ENCODE measurements at regions not wholly inside any gene's neighbourhood (a gene's known extent, or its start where the extent isn't known, plus 50 kb on each side); places are given as distances from the start of the nearest gene placed in this dataset.

- Histone ChIP-seq H3K27me3 (replicated peaks; ENCODE audit: insufficient read depth, low read length) (no peaks in the 10 kb centered on the region), H3K36me3 (replicated peaks; ENCODE audit: insufficient read depth, low read length) (no peaks in the 10 kb centered on the region), H3K4me2 (ENCODE audit: low read depth, low read length) (no peak overlapping the region), H3K27ac (ENCODE audit: low read length) (no peak overlapping the region), H3K4me1 (ENCODE audit: low read length) (no peaks in the 10 kb centered on the region), H3F3A (ENCODE audit: insufficient read depth, low read length) (no peaks in the 10 kb centered on the region), H3K4me3 (ENCODE audit: low read length) (no peak overlapping the region), H3K9me2 (replicated peaks; ENCODE audit: insufficient read depth, low read length) (no peaks in the 10 kb centered on the region), H3K9ac (ENCODE audit: low read length) (no peak overlapping the region), H4K20me1 (ENCODE audit: insufficient read depth, low read length) (no peaks in the 10 kb centered on the region), H3K79me2 (ENCODE audit: low read length) (no peaks in the 10 kb centered on the region), H3K9me3 (replicated peaks; ENCODE audit: insufficient read depth, low read length) (no peaks in the 10 kb centered on the region), H2AFZ (ENCODE audit: low read length) (no peak overlapping the region)
- TF ChIP-seq EZH2 (optimal IDR thresholded peaks at IDR 0.05; ENCODE audit: low read depth, low read length) (no peak), EZH2phosphoT487 (IDR thresholded peaks at IDR 0.05; ENCODE audit: low read length) (no peak), CTCF (IDR thresholded peaks at IDR 0.05; ENCODE audit: low read length) (no peak)
- DNase-seq, result no peak
Measured at GRCh38 chr3:56985460-56985859, 75.0 kb upstream of the SPATA12 start.

GRCh38 chr3:56983427-56983826 lies 77.0 kb upstream of the SPATA12 start:
- Histone ChIP-seq H3K79me2 (ENCODE audit: low read length) (no peaks in the 10 kb centered on the region), H4K20me1 (ENCODE audit: insufficient read depth, low read length) (no peaks in the 10 kb centered on the region), H3K4me1 (ENCODE audit: low read length) (no peaks in the 10 kb centered on the region), H3K36me3 (replicated peaks; ENCODE audit: insufficient read depth, low read length) (no peaks in the 10 kb centered on the region), H3K4me3 (ENCODE audit: low read length) (no peak overlapping the region), H3K9me3 (replicated peaks; ENCODE audit: insufficient read depth, low read length) (no peaks in the 10 kb centered on the region), H3F3A (ENCODE audit: insufficient read depth, low read length) (no peaks in the 10 kb centered on the region), H3K27me3 (replicated peaks; ENCODE audit: insufficient read depth, low read length) (no peaks in the 10 kb centered on the region), H3K9ac (ENCODE audit: low read length) (no peak overlapping the region), H3K9me2 (replicated peaks; ENCODE audit: insufficient read depth, low read length) (no peaks in the 10 kb centered on the region), H3K4me2 (ENCODE audit: low read depth, low read length) (no peak overlapping the region), H2AFZ (ENCODE audit: low read length) (no peak overlapping the region), H3K27ac (ENCODE audit: low read length) (no peak overlapping the region)
- no peak for DNase-seq
- TF ChIP-seq EZH2phosphoT487 (IDR thresholded peaks at IDR 0.05; ENCODE audit: low read length), result no peak
- TF ChIP-seq CTCF (IDR thresholded peaks at IDR 0.05; ENCODE audit: low read length), result no peak
- TF ChIP-seq EZH2 (optimal IDR thresholded peaks at IDR 0.05; ENCODE audit: low read depth, low read length), result no peak

- H3K4me1 ChIP-seq (ENCODE audit: low read length), result no peaks in the 10 kb centered on the region
- no peak overlapping the region for H3K4me2 ChIP-seq (ENCODE audit: low read depth, low read length)
- H3K9ac ChIP-seq (ENCODE audit: low read length), result no peak overlapping the region
- no peaks in the 10 kb centered on the region for H3K27me3 ChIP-seq (replicated peaks; ENCODE audit: insufficient read depth, low read length)
- H3K9me2 ChIP-seq (replicated peaks; ENCODE audit: insufficient read depth, low read length), result no peaks in the 10 kb centered on the region
- H3K36me3 ChIP-seq (replicated peaks; ENCODE audit: insufficient read depth, low read length), result no peaks in the 10 kb centered on the region
- H3K79me2 ChIP-seq (ENCODE audit: low read length), result no peaks in the 10 kb centered on the region
- no peak for DNase-seq
- no peak overlapping the region for H3K27ac ChIP-seq (ENCODE audit: low read length)
- no peaks in the 10 kb centered on the region for H3K9me3 ChIP-seq (replicated peaks; ENCODE audit: insufficient read depth, low read length)
- TF ChIP-seq EZH2phosphoT487 (IDR thresholded peaks at IDR 0.05; ENCODE audit: low read length), result no peak
- no peak overlapping the region for H2AFZ ChIP-seq (ENCODE audit: low read length)
- no peaks in the 10 kb centered on the region for H3F3A ChIP-seq (ENCODE audit: insufficient read depth, low read length)
- H4K20me1 ChIP-seq (ENCODE audit: insufficient read depth, low read length), result no peaks in the 10 kb centered on the region
- no peak overlapping the region for H3K4me3 ChIP-seq (ENCODE audit: low read length)
Measured at GRCh38 chr3:56981445-56982230, 78.8 kb upstream of the SPATA12 start.

DNA sequence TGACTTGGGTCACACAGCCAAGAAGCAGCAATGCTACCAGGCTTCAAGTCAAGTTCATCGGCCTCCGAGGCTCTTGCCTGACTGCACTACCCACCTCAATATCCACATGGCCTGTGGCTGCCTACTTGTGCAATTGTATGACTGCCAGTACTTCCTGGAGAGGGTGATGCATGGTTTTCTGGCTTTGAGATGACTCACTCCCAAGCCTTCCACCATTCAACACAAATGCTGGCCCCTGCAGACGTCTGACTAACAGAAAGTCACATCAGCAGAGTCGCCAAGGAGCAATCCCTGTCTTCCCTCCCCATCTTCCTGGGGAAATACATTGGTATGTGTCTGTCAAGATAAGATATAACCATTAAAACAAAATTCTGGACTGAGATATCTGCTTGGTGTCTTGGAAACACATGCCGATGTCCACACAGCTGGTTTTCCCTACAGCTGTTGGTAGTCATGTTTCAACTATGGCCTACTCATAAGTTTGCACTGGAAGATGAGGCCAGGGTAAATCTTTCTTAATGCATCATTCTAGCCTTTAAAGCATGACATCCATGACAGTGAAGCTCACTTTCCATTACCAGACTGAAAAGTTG lies 79.6 kb upstream of the SPATA12 start:
- TF ChIP-seq EZH2phosphoT487 (IDR thresholded peaks at IDR 0.05; ENCODE audit: low read length) (no peak), CTCF (IDR thresholded peaks at IDR 0.05; ENCODE audit: low read length) (no peak), EZH2 (optimal IDR thresholded peaks at IDR 0.05; ENCODE audit: low read depth, low read length) (no peak)
- H3F3A ChIP-seq (ENCODE audit: insufficient read depth, low read length), result no peaks in the 10 kb centered on the region
- no peak overlapping the region for H3K27ac ChIP-seq (ENCODE audit: low read length)
- no peaks in the 10 kb centered on the region for H3K36me3 ChIP-seq (replicated peaks; ENCODE audit: insufficient read depth, low read length)
- H3K4me1 ChIP-seq (ENCODE audit: low read length), result no peaks in the 10 kb centered on the region
- DNase-seq, result no peak
- no peak overlapping the region for H3K4me3 ChIP-seq (ENCODE audit: low read length)
- H2AFZ ChIP-seq (ENCODE audit: low read length), result no peak overlapping the region
- no peaks in the 10 kb centered on the region for H3K79me2 ChIP-seq (ENCODE audit: low read length)
- no peaks in the 10 kb centered on the region for H4K20me1 ChIP-seq (ENCODE audit: insufficient read depth, low read length)
- no peak overlapping the region for H3K4me2 ChIP-seq (ENCODE audit: low read depth, low read length)
- H3K9me3 ChIP-seq (replicated peaks; ENCODE audit: insufficient read depth, low read length), result no peaks in the 10 kb centered on the region
- no peaks in the 10 kb centered on the region for H3K27me3 ChIP-seq (replicated peaks; ENCODE audit: insufficient read depth, low read length)
- H3K9ac ChIP-seq (ENCODE audit: low read length), result no peak overlapping the region
- H3K9me2 ChIP-seq (replicated peaks; ENCODE audit: insufficient read depth, low read length), result no peaks in the 10 kb centered on the region

Measured in MM.1S (cell line).